HCT116 (cell line): ENCODE measurements at regions not wholly inside any gene's neighbourhood (a gene's known extent, or its start where the extent isn't known, plus 50 kb on each side); places are given as distances from the start of the nearest gene placed in this dataset.

ENCODE experiments used
- CBX3 ChIP-seq: IDR thresholded peaks from 2 replicates; pipeline ENCODE4 v1.6.1; 2012; ENCODE audit warnings: low read depth
- CEBPB ChIP-seq: IDR thresholded peaks from 2 replicates; pipeline ENCODE4 v1.6.1; 2012; ENCODE audit warnings: low read depth
- CTCF ChIP-seq, 3 experiments: fragments of 200-600 bp in 1 of 3; sonication (generic) in 1 of 3; IDR thresholded peaks in 2 of 3; conservative IDR thresholded peaks in 1 of 3; 2 replicates each; pipeline ENCODE4 v1.5.1; 2012 to 2017; ENCODE audit warnings: low read depth in 2 of 3, low read length in 2 of 3, antibody characterized with exemption in 1 of 3, borderline replicate concordance in 1 of 3, control low read depth in 1 of 3, mild to moderate bottlenecking in 1 of 3, mixed read lengths in 1 of 3, mixed run types in 1 of 3, moderate library complexity in 1 of 3; ENCODE audit not compliant: insufficient read depth in 1 of 3
- ELF1 ChIP-seq: IDR thresholded peaks from 2 replicates; pipeline ENCODE4 v1.6.1; 2012; ENCODE audit warnings: low read depth, borderline replicate concordance
- EZH2phosphoT487 ChIP-seq: fragments of 200-600 bp; IDR thresholded peaks from 2 replicates; pipeline ENCODE4 v1.6.1; 2018; ENCODE audit warnings: antibody characterized with exemption, borderline replicate concordance
- JUND ChIP-seq: IDR thresholded peaks from 2 replicates; pipeline ENCODE4 v1.6.1; 2012
- MAX ChIP-seq: IDR thresholded peaks from 2 replicates; pipeline ENCODE4 v1.6.1; 2012
- POLR2A ChIP-seq: IDR thresholded peaks from 2 replicates; pipeline ENCODE4 v1.7.0; 2011; ENCODE audit warnings: borderline replicate concordance; ENCODE audit not compliant: insufficient read depth, insufficient read length; ENCODE audit errors: extremely low read depth
- POLR2AphosphoS5 ChIP-seq: IDR thresholded peaks from 2 replicates; pipeline ENCODE4 v1.6.1; 2011; ENCODE audit warnings: mild to moderate bottlenecking, low read depth, low read length, moderate library complexity
- YY1 ChIP-seq: IDR thresholded peaks from 2 replicates; pipeline ENCODE4 v1.6.1; 2011; ENCODE audit warnings: low read length, low read depth, moderate library complexity, mild to moderate bottlenecking; ENCODE audit not compliant: insufficient replicate concordance; ENCODE audit errors: extremely low read depth
- ZBTB33 ChIP-seq: IDR thresholded peaks from 2 replicates; pipeline ENCODE4 v1.6.1; 2011; ENCODE audit warnings: mild to moderate bottlenecking, low read length, moderate library complexity; ENCODE audit not compliant: insufficient replicate concordance; ENCODE audit errors: extremely low read depth
- TF ChIP-seq, protein P1 (sequence below): IDR thresholded peaks from 2 replicates; pipeline ENCODE4 v1.6.1; 2012

DNA sequence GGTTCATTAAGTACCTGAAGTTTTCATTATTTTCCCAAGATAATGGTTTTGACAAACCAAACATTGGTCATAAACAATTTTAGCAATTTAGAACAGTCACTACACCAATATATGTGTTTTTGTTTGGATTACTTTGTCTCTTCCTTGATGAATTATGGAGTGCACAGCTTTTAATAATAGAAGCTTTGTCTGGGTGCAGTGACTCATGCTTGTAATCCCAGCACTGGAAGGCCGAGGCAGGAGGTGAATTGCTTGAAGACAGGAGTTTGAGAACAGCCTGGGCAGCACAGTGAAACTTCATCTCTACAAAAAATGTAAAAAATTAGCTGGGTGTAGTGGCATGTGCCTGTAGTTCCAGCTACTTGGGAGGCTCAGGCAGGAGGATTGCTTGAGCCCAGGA lies 89.4 kb upstream of the ANKEF1 start (continued):
- TF ChIP-seq CTCF (IDR thresholded peaks at IDR 0.05 in 2 of 3, conservative IDR thresholded peaks at IDR 0.05 in 1 of 3; ENCODE audit: borderline replicate concordance in 1 of 3, insufficient read depth in 1 of 3, low read depth in 2 of 3, low read length in 2 of 3) (no peak), POLR2A (no peak), ELF1 (no peak), CEBPB (no peak), ZBTB33 (no peak), YY1 (no peak), EZH2phosphoT487 (no peak), POLR2AphosphoS5 (no peak), CBX3 (0 out of 2 replicates have a peak, but pooled peaks have one; percentile 44), JUND (peak; percentile 63), MAX (peak; percentile 33; the same call in 1 of the 2 replicates)
- TF ChIP-seq, protein P1, sequence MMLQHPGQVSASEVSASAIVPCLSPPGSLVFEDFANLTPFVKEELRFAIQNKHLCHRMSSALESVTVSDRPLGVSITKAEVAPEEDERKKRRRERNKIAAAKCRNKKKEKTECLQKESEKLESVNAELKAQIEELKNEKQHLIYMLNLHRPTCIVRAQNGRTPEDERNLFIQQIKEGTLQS = no peak
